Spleen (tissue), 11 donors: ENCODE measurements at regions not wholly inside any gene's neighbourhood (a gene's known extent, or its start where the extent isn't known, plus 50 kb on each side); places are given as distances from the start of the nearest gene placed in this dataset.

ENCODE experiments used
- DNase-seq: peaks from one replicate; pipeline ENCODE4 v3.0.0-alpha.2; 2020
- H3K27ac ChIP-seq, 8 donors: fragments of 200-600 bp; sonication (generic) in 7 of 8; 1 replicate in 4 of 8; 2 replicates in 4 of 8; pipeline versions ENCODE4 v1.5.0 to v1.8.0; 2016 to 2021; ENCODE audit warnings: inconsistent platforms in 4 of 8, mild to moderate bottlenecking in 4 of 8, moderate library complexity in 1 of 8
- H3K27me3 ChIP-seq, 7 donors: fragments of 200-600 bp; sonication (generic) in 6 of 7; replicated peaks in 1 of 7; 1 replicate in 4 of 7; 2 replicates in 3 of 7; pipeline versions ENCODE4 v1.5.0 to v1.8.0; 2016 to 2021; ENCODE audit warnings: inconsistent platforms in 3 of 7, mild to moderate bottlenecking in 1 of 7
- H3K36me3 ChIP-seq, 6 donors: fragments of 200-600 bp; sonication (generic) in 5 of 6; 1 replicate in 4 of 6; 2 replicates in 2 of 6; pipeline versions ENCODE4 v1.5.0 to v1.8.0; 2016 to 2021; ENCODE audit warnings: inconsistent platforms in 2 of 6
- H3K4me1 ChIP-seq, 6 donors: fragments of 200-600 bp; sonication (generic) in 5 of 6; 1 replicate in 3 of 6; 2 replicates in 3 of 6; pipeline versions ENCODE4 v1.5.0 to v1.8.0; 2016 to 2021; ENCODE audit warnings: inconsistent platforms in 3 of 6
- H3K4me3 ChIP-seq, 8 donors: fragments of 200-600 bp; sonication (generic) in 7 of 8; 1 replicate in 4 of 8; 2 replicates in 4 of 8; pipeline versions ENCODE4 v1.5.0 to v1.8.0; 2016 to 2021; ENCODE audit warnings: inconsistent platforms in 4 of 8, mild to moderate bottlenecking in 4 of 8, moderate library complexity in 2 of 8
- H3K9me3 ChIP-seq, 8 donors: fragments of 200-600 bp; sonication (generic) in 7 of 8; 1 replicate in 4 of 8; 2 replicates in 4 of 8; pipeline versions ENCODE4 v1.5.0 to v1.8.0; 2016 to 2021; ENCODE audit warnings: inconsistent platforms in 4 of 8
- POLR2A ChIP-seq, 3 donors: fragments of 450-650 bp; IDR thresholded peaks; one replicate each; pipeline ENCODE4 v1.5.1; 2017; ENCODE audit warnings: antibody characterized with exemption in 3 of 3, mild to moderate bottlenecking in 1 of 3
- POLR2AphosphoS5 ChIP-seq, 3 donors: sonication (generic); formaldehyde crosslinking; IDR thresholded peaks; one replicate each; pipeline ENCODE4 v1.5.1; 2017; ENCODE audit warnings: antibody characterized with exemption in 3 of 3
- WGBS, 5 donors: extraction: QIAGEN DNeasy Blood & Tissue Kit in 3 of 5; methylation state at CpG; one replicate each; pipeline versions ENCODE4 v1.1.5 to v1.1.7; 2013 to 2018; 5-methylcytosine and 5-hydroxymethylcytosine counted together
- intact Hi-C: fragments of 100-400 bp; cut with DNase I; formaldehyde crosslinking; loops from one replicate; pipeline ENCODE4 v1.15.0; 2023; ENCODE audit warnings: low total_unique reads
- TF ChIP-seq, protein P1 (sequence below), 11 experiments: fragments of 200-600 bp in 7 of 11; fragments of 450-650 bp in 4 of 11; sonication (generic) in 4 of 11; IDR thresholded peaks in 8 of 11; conservative IDR thresholded peaks in 3 of 11; 1 replicate in 7 of 11; 2 replicates in 4 of 11; pipeline versions ENCODE4 v1.4.0 to v1.8.0; 2016 to 2021; ENCODE audit warnings: antibody characterized with exemption in 11 of 11, inconsistent platforms in 4 of 11, mild to moderate bottlenecking in 1 of 11
- donor health status: healthy with polysubstance abuse.
- donor health status: DM: no; HTN: no; CAD: no; lungs with moderate emphysema.
- donor health status: DM: no; HTN: no; CAD: no.
- donor health status: Bipolar disorder and iron deficiency.
- donor health status: healthy.
- donor health status: DM: no; HTN: no; CAD: no.
- donor health status: DM: yes; HTN: yes; CAD: no.

DNA sequence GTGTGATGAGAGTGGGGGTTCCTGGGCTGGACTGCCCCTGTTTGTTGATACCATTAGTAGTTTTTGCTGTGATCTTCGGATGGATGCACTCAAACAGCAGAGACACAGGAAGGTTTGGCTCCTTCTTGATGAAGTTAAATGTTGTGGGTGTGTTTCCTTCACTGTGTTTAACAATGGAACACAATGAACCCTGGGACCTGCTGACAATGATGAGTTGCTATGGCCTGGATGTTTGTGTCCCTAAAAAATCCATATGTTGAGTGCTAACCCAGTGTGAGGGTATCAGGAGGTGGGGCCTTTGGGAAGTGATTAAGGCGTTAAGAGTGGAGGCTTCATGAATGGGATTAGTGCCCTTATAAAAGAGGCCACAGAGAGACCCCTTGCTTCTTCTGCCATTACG is 237.4 kb upstream of the HS6ST1 start:
- H3K27ac ChIP-seq, result no peak overlapping the region
- H3K4me3 ChIP-seq, result no peak overlapping the region
- H3K36me3 ChIP-seq, result no peaks in the 10 kb centered on the region
- TF ChIP-seq POLR2A (IDR thresholded peaks at IDR 0.05) (no peak), POLR2AphosphoS5 (IDR thresholded peaks at IDR 0.05) (no peak)
- TF ChIP-seq, protein P1, sequence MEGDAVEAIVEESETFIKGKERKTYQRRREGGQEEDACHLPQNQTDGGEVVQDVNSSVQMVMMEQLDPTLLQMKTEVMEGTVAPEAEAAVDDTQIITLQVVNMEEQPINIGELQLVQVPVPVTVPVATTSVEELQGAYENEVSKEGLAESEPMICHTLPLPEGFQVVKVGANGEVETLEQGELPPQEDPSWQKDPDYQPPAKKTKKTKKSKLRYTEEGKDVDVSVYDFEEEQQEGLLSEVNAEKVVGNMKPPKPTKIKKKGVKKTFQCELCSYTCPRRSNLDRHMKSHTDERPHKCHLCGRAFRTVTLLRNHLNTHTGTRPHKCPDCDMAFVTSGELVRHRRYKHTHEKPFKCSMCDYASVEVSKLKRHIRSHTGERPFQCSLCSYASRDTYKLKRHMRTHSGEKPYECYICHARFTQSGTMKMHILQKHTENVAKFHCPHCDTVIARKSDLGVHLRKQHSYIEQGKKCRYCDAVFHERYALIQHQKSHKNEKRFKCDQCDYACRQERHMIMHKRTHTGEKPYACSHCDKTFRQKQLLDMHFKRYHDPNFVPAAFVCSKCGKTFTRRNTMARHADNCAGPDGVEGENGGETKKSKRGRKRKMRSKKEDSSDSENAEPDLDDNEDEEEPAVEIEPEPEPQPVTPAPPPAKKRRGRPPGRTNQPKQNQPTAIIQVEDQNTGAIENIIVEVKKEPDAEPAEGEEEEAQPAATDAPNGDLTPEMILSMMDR (IDR thresholded peaks at IDR 0.05 in 8 of 11, conservative IDR thresholded peaks at IDR 0.05 in 3 of 11), result no peak
- no peak for DNase-seq
- H3K27me3 ChIP-seq, result no peaks in the 10 kb centered on the region
- no peaks in the 10 kb centered on the region for H3K9me3 ChIP-seq
- WGBS, 5 donors, result 70 to 86% (median 82%) methylated on average over 3 of the region's 3 CpGs
- intact Hi-C loops, result no loop called here
- H3K4me1 ChIP-seq, result peaks cover 0 to 29% (median 10%) of the 10 kb centered on the region in 6 donors

DNA sequence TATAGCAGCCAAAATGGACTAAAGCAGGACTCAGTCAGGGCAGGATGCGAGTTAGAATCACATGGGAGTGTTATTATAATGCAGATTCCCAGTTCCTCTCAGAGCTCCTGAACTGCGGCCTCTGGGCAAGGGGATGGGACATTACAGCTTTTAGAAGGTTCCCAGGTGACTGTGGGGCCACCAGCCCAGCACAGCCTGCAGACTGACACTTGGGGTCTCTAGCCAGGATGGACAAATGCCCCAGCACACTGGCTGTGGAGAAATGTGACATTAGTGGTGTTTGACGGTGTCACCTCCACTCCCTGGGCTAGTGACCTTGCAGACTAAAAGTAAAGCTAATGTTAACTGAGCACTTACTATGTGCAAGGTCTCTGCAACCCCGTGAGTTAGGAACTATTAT is 238.0 kb upstream of the HS6ST1 start:
- WGBS, 5 donors, result 88 to 98% (median 93%) methylated on average over 4 of the region's 4 CpGs
- peak; percentile 30 for DNase-seq
- Histone ChIP-seq H3K4me3 (no peak overlapping the region), H3K27me3 (no peaks in the 10 kb centered on the region), H3K27ac (no peak overlapping the region), H3K9me3 (no peaks in the 10 kb centered on the region), H3K4me1 (peaks cover 0 to 29% (median 10%) of the 10 kb centered on the region in 6 donors), H3K36me3 (no peaks in the 10 kb centered on the region)
- TF ChIP-seq POLR2A (IDR thresholded peaks at IDR 0.05) (no peak), POLR2AphosphoS5 (IDR thresholded peaks at IDR 0.05) (no peak)
- TF ChIP-seq, protein P1 (IDR thresholded peaks at IDR 0.05 in 8 of 11, conservative IDR thresholded peaks at IDR 0.05 in 3 of 11), result no peak
- intact Hi-C loops, result no loop called here

DNA sequence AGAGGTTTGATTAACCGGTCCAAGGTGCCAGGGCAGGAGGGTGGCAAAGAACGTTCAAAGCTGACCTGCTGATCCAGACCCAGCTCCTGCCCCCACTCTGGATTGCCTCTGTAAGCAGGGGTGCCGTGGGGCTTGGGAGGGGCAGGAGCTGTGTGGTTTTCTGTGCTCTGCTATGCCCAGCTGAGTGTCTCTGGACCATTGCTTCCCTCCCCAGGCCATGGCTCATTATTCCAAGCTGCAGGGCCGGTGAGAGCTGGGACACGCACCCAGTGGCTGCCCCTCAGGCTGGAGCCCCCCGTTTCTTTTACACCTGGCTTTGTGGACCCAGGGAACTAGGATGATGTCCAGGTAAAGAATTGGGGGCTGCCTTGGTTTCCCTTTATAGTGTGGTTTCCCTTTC is 238.4 kb upstream of the HS6ST1 start:
- WGBS, 5 donors, result 82 to 97% (median 85%) methylated on average over 6 of the region's 6 CpGs

DNA sequence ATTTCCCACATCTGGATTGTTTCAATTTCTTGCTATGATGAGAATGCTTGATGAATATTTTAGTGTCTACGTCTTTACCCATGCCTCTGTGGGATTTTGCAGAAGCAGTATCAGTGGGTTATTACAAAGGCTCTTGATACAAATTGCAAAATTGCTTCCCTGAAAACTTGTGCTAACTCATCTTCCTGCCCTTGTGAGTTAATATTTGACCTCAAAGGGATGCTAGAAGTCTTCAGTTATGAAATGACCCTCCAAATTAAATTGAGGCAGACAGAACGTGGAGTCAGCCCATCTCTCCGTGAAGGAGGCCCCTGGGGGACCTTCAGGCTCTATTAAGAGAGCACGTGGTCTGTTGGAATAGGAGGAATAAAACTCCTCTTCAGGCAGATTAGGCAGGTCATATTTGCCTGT is 239.2 kb upstream of the HS6ST1 start:
- H3K4me1 ChIP-seq, result peaks cover 0 to 21% (median 4%) of the 10 kb centered on the region in 6 donors
- intact Hi-C loops, result no loop called here
- DNase-seq, result no peak
- no peaks in the 10 kb centered on the region for H3K9me3 ChIP-seq
- TF ChIP-seq POLR2A (IDR thresholded peaks at IDR 0.05), result no peak
- TF ChIP-seq, protein P1 (IDR thresholded peaks at IDR 0.05 in 8 of 11, conservative IDR thresholded peaks at IDR 0.05 in 3 of 11), result no peak
- no peak for TF ChIP-seq POLR2AphosphoS5 (IDR thresholded peaks at IDR 0.05)
- no peaks in the 10 kb centered on the region for H3K27me3 ChIP-seq
- WGBS, 5 donors, result 32 to 70% (median 48%) methylated on average over 4 of the region's 4 CpGs
- no peak overlapping the region for H3K4me3 ChIP-seq
- H3K27ac ChIP-seq, result peak overlapping the region in 4 of 8 donors; percentile 27 to 53 (median 48)
- no peaks in the 10 kb centered on the region for H3K36me3 ChIP-seq

More for the DNA sequence above, 238.4 kb upstream of the HS6ST1 start:
- Histone ChIP-seq H3K27ac (no peak overlapping the region), H3K4me3 (no peak overlapping the region), H3K4me1 (peaks cover 0 to 29% (median 10%) of the 10 kb centered on the region in 6 donors), H3K9me3 (no peaks in the 10 kb centered on the region), H3K36me3 (no peaks in the 10 kb centered on the region), H3K27me3 (no peaks in the 10 kb centered on the region)
- TF ChIP-seq POLR2AphosphoS5 (IDR thresholded peaks at IDR 0.05) (no peak), POLR2A (IDR thresholded peaks at IDR 0.05) (no peak)
- TF ChIP-seq, protein P1 (IDR thresholded peaks at IDR 0.05 in 8 of 11, conservative IDR thresholded peaks at IDR 0.05 in 3 of 11), result no peak
- peak; percentile 47 for DNase-seq
- intact Hi-C loops, result no loop called here
